GM12891 (cell line): ENCODE measurements at regions not wholly inside any gene's neighbourhood (a gene's known extent, or its start where the extent isn't known, plus 50 kb on each side); places are given as distances from the start of the nearest gene placed in this dataset.

Experiments used
- PAX5 ChIP-seq: IDR thresholded peaks from 2 replicates; pipeline ENCODE4 v1.6.1; 2011; ENCODE audit warnings: low read length, moderate library complexity, mild to moderate bottlenecking; ENCODE audit not compliant: insufficient read depth, severe bottlenecking
- POLR2A ChIP-seq: IDR thresholded peaks from 2 replicates; pipeline ENCODE4 v1.6.1; 2011; ENCODE audit warnings: low read depth, low read length, control low read depth
- POLR2AphosphoS5 ChIP-seq: IDR thresholded peaks from 2 replicates; pipeline ENCODE4 v1.6.1; 2011; ENCODE audit warnings: low read depth, low read length, control low read depth
- POU2F2 ChIP-seq: IDR thresholded peaks from 2 replicates; pipeline ENCODE4 v1.6.1; 2011; ENCODE audit warnings: low read depth, mild to moderate bottlenecking, control low read depth, low read length, moderate library complexity
- SPI1 ChIP-seq: IDR thresholded peaks from 2 replicates; pipeline ENCODE4 v1.6.1; 2011; ENCODE audit warnings: low read depth, low read length, control low read depth
- TAF1 ChIP-seq: IDR thresholded peaks from 2 replicates; pipeline ENCODE4 v1.6.1; 2011; ENCODE audit warnings: low read depth, low read length, control low read depth

DNA sequence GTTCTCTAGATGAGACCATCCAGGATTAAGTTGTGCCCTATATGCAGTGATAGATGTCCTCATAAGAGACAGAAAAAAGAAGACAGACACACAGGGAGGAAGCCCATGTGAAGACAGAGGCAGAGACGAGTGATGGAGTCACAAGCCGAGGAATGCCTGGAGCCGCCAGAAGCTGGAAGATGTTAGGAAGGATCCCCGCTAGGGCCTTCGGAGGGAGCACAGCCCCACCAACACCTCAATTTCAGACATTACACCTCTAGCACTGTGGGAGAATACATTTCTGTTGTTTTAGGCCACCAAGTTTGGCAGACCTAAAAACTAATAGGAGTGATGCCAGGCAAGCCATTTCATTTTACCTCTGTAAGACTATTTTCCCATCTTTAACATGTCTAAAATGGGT, 458.5 kb downstream of the MED13L start:
- no peak for TF ChIP-seq POLR2A
- TF ChIP-seq PAX5 = no peak
- TF ChIP-seq TAF1 = no peak
- no peak for TF ChIP-seq POLR2AphosphoS5
- no peak for TF ChIP-seq SPI1
- TF ChIP-seq POU2F2 = no peak
